Mesothelial cell of epicardium (in vitro differentiated cells): ENCODE measurements at regions not wholly inside any gene's neighbourhood (a gene's known extent, or its start where the extent isn't known, plus 50 kb on each side); places are given as distances from the start of the nearest gene placed in this dataset.

Experiments
- DNase-seq, 2 experiments: peaks; one replicate each; pipeline ENCODE4 v3.0.0; 2021; ENCODE audit warnings: low spot score in 2 of 2; ENCODE audit not compliant: unreplicated experiment in 2 of 2
- H3K27ac Mint-ChIP-seq: 2 replicates; pipeline ENCODE4 v1.8.0; 2021; ENCODE audit warnings: mixed read lengths
- H3K27me3 Mint-ChIP-seq: 2 replicates; pipeline ENCODE4 v1.8.0; 2021; ENCODE audit warnings: low read depth, mixed read lengths
- H3K36me3 Mint-ChIP-seq: 2 replicates; pipeline ENCODE4 v1.8.0; 2021; ENCODE audit warnings: mixed read lengths
- H3K4me1 Mint-ChIP-seq: 2 replicates; pipeline ENCODE4 v1.8.0; 2021; ENCODE audit warnings: mixed read lengths
- H3K4me3 Mint-ChIP-seq: 2 replicates; pipeline ENCODE4 v1.8.0; 2021; ENCODE audit warnings: mild to moderate bottlenecking, moderate library complexity, mixed read lengths
- H3K9me3 Mint-ChIP-seq: 2 replicates; pipeline ENCODE4 v1.8.0; 2021; ENCODE audit warnings: mixed read lengths
- TF ChIP-seq, protein P1 (sequence below): fragments of 200-600 bp; sonication (generic); IDR thresholded peaks from one replicate; pipeline ENCODE4 v1.5.0; 2021; ENCODE audit warnings: antibody characterized with exemption; ENCODE audit not compliant: unreplicated experiment

DNA sequence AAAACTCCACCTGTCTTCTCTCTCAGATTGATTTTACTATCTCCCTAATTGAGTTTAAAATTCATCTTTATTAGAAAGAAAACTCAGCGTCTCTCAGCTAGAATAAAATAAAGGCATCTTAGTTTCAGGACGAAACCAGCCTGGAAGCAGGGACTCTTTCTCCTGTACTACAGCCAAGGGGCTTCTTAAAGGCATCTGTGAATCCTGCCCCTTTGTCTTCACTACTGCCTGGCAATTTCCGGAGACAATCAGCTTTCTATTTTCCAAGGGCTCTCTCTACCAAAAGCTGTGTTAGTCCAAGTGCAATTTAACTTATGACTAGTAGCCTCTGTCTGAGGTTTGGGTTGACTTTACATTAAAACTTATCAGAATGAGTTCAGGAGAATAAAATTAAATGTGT, 623.3 kb upstream of the FOXG1 start:
- peaks cover 27% of the 10 kb centered on the region for H3K4me1 Mint-ChIP-seq
- TF ChIP-seq, protein P1, sequence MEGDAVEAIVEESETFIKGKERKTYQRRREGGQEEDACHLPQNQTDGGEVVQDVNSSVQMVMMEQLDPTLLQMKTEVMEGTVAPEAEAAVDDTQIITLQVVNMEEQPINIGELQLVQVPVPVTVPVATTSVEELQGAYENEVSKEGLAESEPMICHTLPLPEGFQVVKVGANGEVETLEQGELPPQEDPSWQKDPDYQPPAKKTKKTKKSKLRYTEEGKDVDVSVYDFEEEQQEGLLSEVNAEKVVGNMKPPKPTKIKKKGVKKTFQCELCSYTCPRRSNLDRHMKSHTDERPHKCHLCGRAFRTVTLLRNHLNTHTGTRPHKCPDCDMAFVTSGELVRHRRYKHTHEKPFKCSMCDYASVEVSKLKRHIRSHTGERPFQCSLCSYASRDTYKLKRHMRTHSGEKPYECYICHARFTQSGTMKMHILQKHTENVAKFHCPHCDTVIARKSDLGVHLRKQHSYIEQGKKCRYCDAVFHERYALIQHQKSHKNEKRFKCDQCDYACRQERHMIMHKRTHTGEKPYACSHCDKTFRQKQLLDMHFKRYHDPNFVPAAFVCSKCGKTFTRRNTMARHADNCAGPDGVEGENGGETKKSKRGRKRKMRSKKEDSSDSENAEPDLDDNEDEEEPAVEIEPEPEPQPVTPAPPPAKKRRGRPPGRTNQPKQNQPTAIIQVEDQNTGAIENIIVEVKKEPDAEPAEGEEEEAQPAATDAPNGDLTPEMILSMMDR = no peak
- H3K27ac Mint-ChIP-seq = peak overlapping the region; percentile 23
- no peak overlapping the region for H3K4me3 Mint-ChIP-seq
- H3K27me3 Mint-ChIP-seq = no peaks in the 10 kb centered on the region
- no peaks in the 10 kb centered on the region for H3K36me3 Mint-ChIP-seq
- DNase-seq = no peak
- H3K9me3 Mint-ChIP-seq = peaks cover 10% of the 10 kb centered on the region

- TF ChIP-seq, protein P1 = no peak
- Mint-ChIP-seq H3K4me3 (no peak overlapping the region), H3K9me3 (peaks cover 7% of the 10 kb centered on the region), H3K4me1 (no peaks in the 10 kb centered on the region), H3K27ac (no peak overlapping the region), H3K36me3 (no peaks in the 10 kb centered on the region), H3K27me3 (peaks cover 8% of the 10 kb centered on the region)
- DNase-seq = no peak
Observed at GRCh38 chr14:28151926-28152325, 614.7 kb upstream of the FOXG1 start.

GRCh38 chr14:28152453-28153044, 614.0 kb upstream of the FOXG1 start:
- peaks cover 8% of the 10 kb centered on the region for H3K27me3 Mint-ChIP-seq
- no peak overlapping the region for H3K27ac Mint-ChIP-seq
- H3K36me3 Mint-ChIP-seq = no peaks in the 10 kb centered on the region
- H3K4me1 Mint-ChIP-seq = no peaks in the 10 kb centered on the region
- TF ChIP-seq, protein P1 = no peak
- no peak overlapping the region for H3K4me3 Mint-ChIP-seq
- DNase-seq = no peak
- H3K9me3 Mint-ChIP-seq = peaks cover 2% of the 10 kb centered on the region

DNA sequence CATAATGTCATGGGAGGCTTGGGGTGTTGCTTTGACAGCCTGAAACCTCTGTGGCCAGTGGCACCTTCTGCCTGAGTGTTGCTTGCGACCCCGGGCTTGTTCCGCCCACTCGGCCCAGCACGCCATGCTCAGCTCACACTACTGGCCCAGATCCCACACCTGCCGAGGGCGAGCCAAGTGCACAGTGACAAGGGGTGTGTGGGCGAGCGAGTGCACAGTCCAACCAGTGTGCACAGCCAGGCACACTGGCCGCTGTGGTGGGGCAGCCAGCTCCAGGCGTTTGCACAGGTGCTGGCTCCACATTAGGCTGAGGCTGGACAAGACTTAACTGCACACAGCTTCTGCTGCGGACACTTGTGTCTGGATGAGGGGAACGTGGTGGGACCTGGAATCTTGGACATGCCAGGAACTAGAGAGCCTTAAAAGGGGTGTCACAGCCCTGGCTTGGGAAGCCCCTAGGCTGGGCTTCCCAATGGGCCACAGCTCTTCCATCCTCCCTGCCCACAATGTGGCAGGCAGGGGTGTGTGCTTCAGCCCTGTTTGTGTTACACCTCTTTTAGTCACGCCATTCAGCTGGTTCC, 609.2 kb upstream of the FOXG1 start:
- Mint-ChIP-seq H3K27me3 (peaks cover 8% of the 10 kb centered on the region), H3K9me3 (no peaks in the 10 kb centered on the region), H3K27ac (no peak overlapping the region), H3K4me3 (no peak overlapping the region), H3K36me3 (no peaks in the 10 kb centered on the region), H3K4me1 (no peaks in the 10 kb centered on the region)
- TF ChIP-seq, protein P1 = no peak
- DNase-seq = no peak

DNA sequence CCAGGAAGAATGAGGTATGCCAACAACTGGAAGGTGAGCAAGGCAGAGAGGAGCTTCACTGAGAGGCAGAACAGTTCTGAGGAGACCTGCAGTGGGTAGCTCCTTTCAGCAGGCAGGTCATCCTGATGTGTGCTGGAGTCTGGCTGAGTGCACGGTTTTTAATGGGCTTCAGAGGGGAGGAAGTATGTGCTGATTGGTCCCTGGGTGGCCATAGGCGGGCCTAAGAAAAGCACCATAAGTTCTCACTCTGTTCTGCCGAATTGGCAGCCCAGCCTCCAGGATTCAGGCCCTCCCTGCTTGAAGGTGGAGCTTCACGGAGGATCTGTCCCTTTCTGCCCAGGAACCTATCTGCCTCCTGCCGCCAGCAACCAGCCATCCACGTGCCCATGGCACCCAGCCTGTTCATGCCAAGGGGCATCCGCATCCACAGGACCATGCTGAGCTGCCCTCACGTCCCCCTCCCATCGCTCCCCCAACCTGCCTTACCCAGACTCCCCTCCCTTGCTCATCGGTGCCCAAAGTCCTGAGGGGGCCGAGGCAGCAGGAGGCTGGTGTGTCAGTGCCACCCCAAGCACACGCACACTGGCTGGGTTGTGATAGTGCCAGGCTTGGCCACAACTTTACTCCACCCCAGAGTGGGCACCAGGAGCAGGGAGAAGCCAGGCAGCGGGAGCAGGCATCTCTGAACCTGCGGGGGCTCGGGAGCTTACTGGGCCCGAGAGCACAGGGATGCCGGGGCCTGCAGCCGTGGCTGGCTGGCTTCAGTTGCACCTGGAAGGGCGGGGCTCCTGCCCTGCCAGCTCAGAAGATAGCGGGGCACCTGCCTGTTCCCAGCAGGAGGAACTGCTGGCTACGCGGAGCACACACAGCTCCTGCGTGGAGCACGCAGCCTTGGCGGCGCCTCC, 608.4 kb upstream of the FOXG1 start:
- Mint-ChIP-seq H3K27me3 (peaks cover 8% of the 10 kb centered on the region), H3K36me3 (no peaks in the 10 kb centered on the region), H3K4me1 (peaks cover 3% of the 10 kb centered on the region), H3K9me3 (no peaks in the 10 kb centered on the region), H3K4me3 (no peak overlapping the region), H3K27ac (no peak overlapping the region)
- no peak for DNase-seq
- TF ChIP-seq, protein P1 = no peak
